ENCODE measurements at regions not wholly inside any gene's neighbourhood (a gene's known extent, or its start where the extent isn't known, plus 50 kb on each side); places are given as distances from the start of the nearest gene placed in this dataset.

- DNase-seq, result no peak
Observed at GRCh38 chr9:99555792-99556191, 265.9 kb upstream of the NR4A3 start.

GRCh38 chr9:99556998-99557397, 264.7 kb upstream of the NR4A3 start:
- no peak for DNase-seq

- DNase-seq, result no peak
Observed at GRCh38 chr9:99557816-99558215, 263.9 kb upstream of the NR4A3 start.

- no peak for DNase-seq
Observed at GRCh38 chr9:99559776-99560175, 261.9 kb upstream of the NR4A3 start.

- no peak for DNase-seq
Observed at GRCh38 chr9:99560561-99560960, 261.1 kb upstream of the NR4A3 start.

- no peak for DNase-seq
Observed at GRCh38 chr9:99561509-99561917, 260.2 kb upstream of the NR4A3 start.

- no peak for DNase-seq
Observed at GRCh38 chr9:99561961-99562565, 259.6 kb upstream of the NR4A3 start.

- DNase-seq, result no peak
Observed at GRCh38 chr9:99563364-99563763, 258.3 kb upstream of the NR4A3 start.

- DNase-seq, result no peak
Observed at GRCh38 chr9:99565203-99565602, 256.5 kb upstream of the NR4A3 start.

- no peak for DNase-seq
Observed at GRCh38 chr9:99567436-99567835, 254.2 kb upstream of the NR4A3 start.

GRCh38 chr9:99569840-99570239, 251.8 kb upstream of the NR4A3 start:
- no peak for DNase-seq

GRCh38 chr9:99572567-99572966, 249.1 kb upstream of the NR4A3 start:
- no peak for DNase-seq

GRCh38 chr9:99573085-99573484, 248.6 kb upstream of the NR4A3 start:
- no peak for DNase-seq

GRCh38 chr9:99573886-99574285, 247.8 kb upstream of the NR4A3 start:
- no peak for DNase-seq

GRCh38 chr9:99576002-99576401, 245.7 kb upstream of the NR4A3 start:
- no peak for DNase-seq

- no peak for DNase-seq
Observed at GRCh38 chr9:99576876-99577275, 244.8 kb upstream of the NR4A3 start.

GRCh38 chr9:99577351-99577750, 244.3 kb upstream of the NR4A3 start:
- no peak for DNase-seq

- DNase-seq, result no peak
Observed at GRCh38 chr9:99578666-99579065, 243.0 kb upstream of the NR4A3 start.

GRCh38 chr9:99579964-99580363, 241.7 kb upstream of the NR4A3 start:
- DNase-seq, result no peak

- DNase-seq, result no peak
Observed at GRCh38 chr9:99582814-99583213, 238.9 kb upstream of the NR4A3 start.

GRCh38 chr9:99588299-99588698, 233.4 kb upstream of the NR4A3 start:
- DNase-seq, result no peak

- no peak for DNase-seq
Observed at GRCh38 chr9:99588747-99589146, 232.9 kb upstream of the NR4A3 start.

- DNase-seq, result no peak
Observed at GRCh38 chr9:99590410-99590809, 231.3 kb upstream of the NR4A3 start.

GRCh38 chr9:99590840-99591239, 230.8 kb upstream of the NR4A3 start:
- DNase-seq, result no peak

GRCh38 chr9:99591770-99592169, 229.9 kb upstream of the NR4A3 start:
- no peak for DNase-seq
